ENCODE measurements at regions not wholly inside any gene's neighbourhood (a gene's known extent, or its start where the extent isn't known, plus 50 kb on each side); places are given as distances from the start of the nearest gene placed in this dataset.

GRCh38 chr21:31530897-31531705 lies 128.4 kb upstream of the SOD1 start:
- TF ChIP-seq, protein P1, sequence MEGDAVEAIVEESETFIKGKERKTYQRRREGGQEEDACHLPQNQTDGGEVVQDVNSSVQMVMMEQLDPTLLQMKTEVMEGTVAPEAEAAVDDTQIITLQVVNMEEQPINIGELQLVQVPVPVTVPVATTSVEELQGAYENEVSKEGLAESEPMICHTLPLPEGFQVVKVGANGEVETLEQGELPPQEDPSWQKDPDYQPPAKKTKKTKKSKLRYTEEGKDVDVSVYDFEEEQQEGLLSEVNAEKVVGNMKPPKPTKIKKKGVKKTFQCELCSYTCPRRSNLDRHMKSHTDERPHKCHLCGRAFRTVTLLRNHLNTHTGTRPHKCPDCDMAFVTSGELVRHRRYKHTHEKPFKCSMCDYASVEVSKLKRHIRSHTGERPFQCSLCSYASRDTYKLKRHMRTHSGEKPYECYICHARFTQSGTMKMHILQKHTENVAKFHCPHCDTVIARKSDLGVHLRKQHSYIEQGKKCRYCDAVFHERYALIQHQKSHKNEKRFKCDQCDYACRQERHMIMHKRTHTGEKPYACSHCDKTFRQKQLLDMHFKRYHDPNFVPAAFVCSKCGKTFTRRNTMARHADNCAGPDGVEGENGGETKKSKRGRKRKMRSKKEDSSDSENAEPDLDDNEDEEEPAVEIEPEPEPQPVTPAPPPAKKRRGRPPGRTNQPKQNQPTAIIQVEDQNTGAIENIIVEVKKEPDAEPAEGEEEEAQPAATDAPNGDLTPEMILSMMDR (IDR thresholded peaks at IDR 0.05 in 4 of 5, conservative IDR thresholded peaks at IDR 0.05 in 1 of 5), result no peak
- TF ChIP-seq POLR2A (IDR thresholded peaks at IDR 0.05), result no peak
